HG03060 (cell line): ENCODE measurements at regions not wholly inside any gene's neighbourhood (a gene's known extent, or its start where the extent isn't known, plus 50 kb on each side); places are given as distances from the start of the nearest gene placed in this dataset.
"Not testable (repeated sequence)": the region's sequence is repeated elsewhere in the genome, so short reads cannot be mapped to it uniquely, and the experiment has no call there.

Experiments used
- ATAC-seq: cut with Tn5 transposase; IDR thresholded peaks from one replicate; pipeline ENCODE4 v1.9.1; 2021; ENCODE audit warnings: low read depth, moderate number of reproducible peaks; ENCODE audit not compliant: unreplicated experiment

DNA sequence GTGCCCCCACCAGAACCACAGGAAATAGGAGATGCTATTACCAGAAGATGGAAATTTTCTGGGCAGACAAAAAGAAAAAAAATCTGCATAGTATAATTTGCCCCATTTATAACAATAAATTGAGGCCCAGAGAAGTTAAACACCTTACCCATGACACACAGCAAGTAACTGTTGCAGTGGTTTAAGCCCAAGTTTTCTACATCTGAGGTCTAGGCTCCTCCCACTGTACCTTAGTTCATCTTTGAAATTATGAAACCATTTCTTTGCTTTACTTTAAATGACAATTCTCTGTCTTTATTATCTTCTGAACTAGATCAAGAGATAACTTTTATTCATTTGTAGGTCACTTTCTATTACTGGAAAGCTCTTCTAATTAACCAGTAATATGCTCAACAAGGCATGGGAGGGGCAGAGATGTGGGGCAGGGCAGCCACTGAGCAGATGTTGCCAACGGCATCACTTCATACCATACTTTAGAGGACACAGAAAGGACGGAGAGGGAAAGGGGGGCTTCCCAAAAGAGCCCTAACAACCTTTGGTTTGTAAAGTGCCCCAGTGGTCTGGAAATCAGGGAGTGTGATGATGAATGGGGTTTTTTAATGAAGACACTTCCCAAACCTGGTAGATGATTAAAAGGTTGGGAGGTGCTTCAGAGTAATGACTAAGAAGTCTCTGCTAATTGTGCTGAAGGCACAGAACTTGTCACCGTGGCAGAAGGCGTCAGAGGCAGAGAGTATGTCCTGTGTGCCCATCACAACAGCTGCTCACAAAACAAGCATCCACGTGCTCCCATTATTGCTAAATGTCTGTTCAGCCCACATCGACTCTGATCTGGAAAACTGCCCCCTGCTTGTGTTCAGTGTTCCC, 342.5 kb downstream of the SHQ1 start:
- no peak for ATAC-seq

DNA sequence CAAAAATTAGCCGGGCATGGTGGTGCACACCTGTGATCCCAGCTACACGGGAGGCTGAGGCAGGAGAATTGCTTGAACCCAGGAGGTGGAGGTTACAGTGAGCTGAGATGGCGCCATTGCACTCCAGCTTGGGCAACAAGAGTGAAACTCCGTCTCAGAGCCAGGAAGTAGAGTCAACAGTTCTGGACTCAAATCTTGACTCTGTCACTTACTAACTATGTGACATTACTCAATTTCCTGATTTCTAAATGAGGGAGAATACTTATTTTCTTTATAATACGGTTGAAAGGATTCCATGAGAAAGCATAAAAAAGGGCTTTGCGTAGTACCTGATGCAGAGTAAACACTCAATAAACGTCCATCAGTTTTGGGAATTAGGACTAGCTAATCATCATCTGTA, 350.7 kb downstream of the SHQ1 start:
- not testable (repeated sequence) for ATAC-seq

DNA sequence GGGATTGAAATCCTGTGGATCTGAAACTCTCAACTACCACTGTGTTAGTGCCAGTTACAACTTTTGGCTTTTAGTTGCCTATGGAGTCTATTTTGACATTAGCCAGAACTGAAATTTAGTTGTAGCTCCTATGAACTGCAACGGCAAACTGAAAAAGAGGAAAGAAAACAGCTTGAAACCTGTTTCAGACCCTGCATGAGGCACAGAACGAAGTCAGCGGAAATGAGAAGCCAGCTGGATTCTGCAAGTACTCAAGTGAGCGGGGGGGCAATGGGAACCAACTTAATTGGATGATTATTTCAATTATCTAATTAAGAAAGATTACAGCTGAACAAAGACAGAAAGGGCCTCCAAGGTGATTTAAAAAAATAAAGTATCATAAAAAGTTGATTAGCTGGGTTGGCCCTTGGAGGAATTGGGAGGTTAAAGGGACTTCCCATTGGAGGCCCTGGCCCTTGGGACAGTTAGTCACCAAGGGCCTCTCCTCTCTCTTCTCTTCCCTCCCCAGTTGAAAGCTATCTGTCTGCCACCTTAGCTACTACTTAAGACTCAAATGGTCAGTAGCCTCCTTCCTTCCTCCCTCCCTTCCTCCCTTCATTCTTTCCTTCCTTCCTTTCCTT, 352.1 kb downstream of the SHQ1 start:
- ATAC-seq = no peak

GRCh38 chr3:72494626-72495025, 353.6 kb downstream of the SHQ1 start:
- no peak for ATAC-seq

DNA sequence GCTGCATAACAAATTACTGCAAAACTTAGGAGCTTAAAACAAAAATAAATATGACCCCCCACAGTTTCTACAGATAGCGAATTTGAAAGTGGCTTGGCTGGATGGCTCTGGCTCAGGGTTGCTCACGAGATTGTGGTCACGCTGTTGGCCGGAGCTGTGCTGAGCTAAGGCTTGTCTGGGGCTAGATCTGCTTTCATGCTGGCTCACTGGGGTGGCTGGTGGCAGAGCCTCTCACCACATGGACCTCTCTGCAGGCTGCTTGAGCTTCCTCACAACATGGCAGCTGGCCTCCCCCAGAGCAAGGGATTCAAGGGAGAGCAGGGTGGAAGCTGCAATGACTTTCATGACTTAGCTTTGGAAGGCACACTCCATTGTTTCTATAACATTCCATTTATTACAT, 354.1 kb downstream of the SHQ1 start:
- no peak for ATAC-seq

DNA sequence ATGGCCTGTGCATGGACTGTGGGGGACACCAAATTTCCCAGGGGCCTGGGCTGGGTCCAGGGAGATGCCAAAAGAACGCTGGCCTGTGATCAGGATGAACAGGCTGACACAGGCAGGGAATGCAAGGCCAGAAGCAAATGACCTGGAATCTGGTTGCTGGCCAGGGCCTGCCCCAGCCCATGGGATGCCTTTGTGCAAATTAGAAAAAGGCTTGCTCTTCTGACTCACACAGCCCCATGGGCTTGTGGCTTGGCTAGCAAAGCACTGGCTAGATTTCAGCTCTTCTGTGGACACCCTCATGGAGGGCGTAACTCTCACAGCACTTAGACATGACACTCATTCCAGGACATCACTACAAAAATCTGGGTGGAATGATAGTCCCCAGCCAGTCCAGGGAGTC, 356.0 kb downstream of the SHQ1 start:
- ATAC-seq = no peak

DNA sequence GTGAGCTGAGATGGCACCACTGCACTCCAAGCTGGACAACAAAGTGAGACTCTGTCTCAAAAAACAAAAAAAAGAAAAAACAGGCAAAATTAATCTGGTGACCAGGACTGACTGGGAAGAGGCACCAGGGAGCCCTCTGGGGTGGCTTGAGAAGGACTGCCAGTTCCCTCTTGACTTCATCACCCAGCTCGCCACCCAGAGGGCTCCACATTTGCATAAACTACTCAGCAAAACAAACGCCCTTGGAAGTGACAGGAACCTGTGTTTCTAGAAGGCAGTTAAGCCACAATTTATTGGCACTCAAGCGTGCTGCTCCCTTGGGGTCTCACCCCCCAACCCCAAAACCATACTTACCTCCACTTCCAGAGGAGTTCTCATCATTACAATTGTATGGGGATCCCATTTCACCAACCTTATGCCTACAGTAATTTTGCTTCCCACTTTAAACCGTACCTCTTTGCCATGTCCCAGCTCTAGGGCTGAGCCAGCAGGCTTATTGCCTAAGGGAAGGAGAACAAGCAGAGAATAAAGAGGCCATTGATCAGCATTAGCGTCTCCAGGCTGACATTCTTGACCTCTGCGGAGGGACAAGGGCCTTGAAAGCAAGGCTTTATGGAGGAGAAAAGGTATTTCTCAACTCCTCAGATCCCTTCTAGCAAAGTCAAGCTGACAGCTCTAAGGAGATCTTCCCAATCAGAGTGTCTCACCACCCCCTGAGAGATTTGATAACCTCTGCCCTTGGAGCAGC, 357.4 kb downstream of the SHQ1 start:
- no peak for ATAC-seq

DNA sequence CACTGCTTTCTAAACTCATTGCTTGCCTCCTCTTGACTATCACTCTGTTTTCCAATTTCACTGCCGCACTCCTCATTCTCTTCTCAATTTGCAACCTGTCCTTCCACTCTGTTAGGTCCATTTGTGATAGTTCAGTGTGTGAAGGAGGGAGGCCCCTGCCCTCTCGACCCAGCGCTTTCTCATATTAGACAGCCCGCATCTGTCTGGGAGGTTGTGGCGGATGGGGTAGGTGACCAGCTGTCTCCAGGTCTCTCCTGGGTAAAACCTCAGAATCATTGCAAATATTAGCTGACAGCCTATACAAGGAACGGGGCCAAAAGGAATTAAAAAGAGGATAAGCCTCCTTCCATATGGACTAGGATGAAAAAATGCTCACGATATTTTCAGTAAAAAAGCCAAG, 358.3 kb downstream of the SHQ1 start:
- no peak for ATAC-seq

- no peak for ATAC-seq
Observed at GRCh38 chr3:72488738-72489035, 359.6 kb downstream of the SHQ1 start.

- ATAC-seq = no peak
Observed at GRCh38 chr3:72487946-72488737, 360.1 kb downstream of the SHQ1 start.

DNA sequence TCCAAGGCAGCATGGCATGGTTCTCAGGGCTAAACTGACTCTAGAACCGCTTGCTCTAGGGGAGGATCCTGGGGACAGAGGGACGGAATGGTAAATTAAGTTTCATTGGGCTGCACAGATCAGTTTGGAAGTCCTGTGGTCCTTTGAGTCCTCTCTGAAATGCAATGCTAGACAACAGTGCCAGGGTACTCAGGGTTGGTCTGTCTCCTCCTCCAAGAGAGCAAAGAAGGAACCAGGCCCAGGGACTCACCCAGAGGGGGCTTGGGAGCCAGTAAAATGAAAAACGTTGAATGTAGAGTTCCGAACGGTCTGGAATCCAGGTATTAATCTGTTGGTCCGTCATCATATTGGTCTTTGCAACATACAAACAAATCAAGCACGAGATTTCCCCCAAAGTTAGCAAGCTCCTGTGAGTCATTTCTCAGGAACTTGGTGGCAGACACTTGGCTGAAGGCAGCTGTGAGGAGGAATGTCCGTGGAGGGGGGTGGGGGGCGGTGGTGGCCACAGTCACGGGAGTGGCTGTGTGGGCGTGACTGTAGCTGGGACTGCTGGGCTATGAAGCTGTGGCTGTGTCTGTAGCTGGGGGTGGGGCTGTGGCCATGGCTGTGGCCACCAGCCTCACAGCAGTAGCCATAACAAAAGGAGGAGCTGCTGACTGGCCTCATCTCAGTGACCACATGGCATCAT, 361.0 kb downstream of the SHQ1 start:
- no peak for ATAC-seq

- no peak for ATAC-seq
Observed at GRCh38 chr3:72485641-72486040, 362.6 kb downstream of the SHQ1 start.

DNA sequence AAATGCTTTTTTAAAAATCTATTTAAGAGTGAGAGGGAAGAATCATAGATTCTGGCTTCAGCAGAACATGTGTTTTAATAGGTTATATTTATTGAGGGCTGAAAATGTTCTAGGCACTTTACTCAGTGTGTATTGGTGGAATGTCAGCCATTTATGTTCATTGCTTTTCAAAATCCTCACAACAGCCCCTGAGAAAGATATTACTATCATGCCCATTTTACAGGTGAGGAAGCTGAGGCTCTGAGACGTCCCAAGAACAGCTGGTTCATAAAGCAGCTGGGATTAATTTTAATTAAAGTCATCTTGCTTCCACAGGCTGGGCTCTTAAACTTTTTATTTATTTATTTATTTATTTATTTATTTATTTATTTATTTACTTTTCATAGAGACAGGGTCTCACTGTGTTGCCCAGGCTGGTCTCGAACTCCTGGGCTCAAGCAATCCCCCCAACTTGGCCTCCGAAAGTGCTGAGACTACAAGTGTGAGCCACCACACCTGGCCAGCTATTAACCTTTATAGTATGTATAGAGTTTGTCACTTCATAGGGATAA, 364.6 kb downstream of the SHQ1 start:
- ATAC-seq = no peak

DNA sequence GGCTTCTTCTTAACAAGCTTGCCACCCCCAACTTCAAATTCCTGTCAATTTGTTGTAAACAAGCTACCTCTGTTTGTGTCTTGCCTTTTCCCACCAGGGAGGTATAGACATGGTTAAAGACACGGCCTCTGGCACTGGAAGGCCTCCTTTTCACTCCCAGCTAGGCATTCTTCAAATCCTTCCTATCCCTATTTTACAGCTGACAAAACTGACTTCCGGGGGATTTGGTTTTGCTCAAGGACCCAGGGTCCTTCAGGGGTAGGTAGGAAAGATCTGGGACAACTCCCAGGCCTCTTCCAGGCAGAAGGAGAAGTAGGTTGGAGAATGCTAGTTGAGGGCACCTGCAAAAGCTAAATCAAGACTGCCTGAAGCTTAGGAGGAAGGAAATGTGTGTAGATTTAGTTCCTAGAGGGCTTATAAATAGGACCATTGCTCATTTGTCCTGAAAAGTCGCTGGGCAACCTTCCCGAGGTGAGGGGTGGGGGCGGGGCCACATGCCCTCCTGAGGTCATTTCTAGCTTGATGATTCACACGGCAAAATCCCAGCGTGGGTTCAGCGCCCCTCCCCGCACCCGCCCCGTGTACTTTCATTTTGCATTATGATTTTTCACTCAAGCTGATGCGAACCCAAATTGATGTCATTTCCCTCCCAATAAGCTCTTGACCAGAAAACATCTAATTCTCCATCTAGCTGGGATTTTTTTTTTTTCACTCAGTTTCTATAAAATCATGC, 365.5 kb downstream of the SHQ1 start:
- no peak for ATAC-seq

DNA sequence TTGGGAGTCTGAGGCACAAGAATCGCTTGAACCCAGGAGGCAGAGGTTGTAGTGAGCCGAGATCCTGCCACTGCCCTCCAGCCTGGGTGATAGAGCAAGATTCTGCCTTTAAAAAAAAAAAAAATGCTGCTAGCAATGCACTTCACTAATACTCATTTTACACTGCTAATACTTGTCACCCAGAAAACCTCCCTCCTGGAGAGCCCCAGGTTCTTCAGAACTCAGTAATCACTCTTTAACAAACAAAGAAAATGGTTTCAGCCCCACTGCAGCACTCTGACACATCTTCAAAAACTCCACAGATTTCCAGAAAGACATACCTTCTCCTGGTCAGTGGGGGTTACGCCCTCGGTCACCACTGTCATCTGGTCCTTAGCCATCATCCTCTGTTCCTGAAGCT, 366.7 kb downstream of the SHQ1 start:
- no peak for ATAC-seq

GRCh38 chr3:72480366-72480765, 367.9 kb downstream of the SHQ1 start:
- no peak for ATAC-seq

DNA sequence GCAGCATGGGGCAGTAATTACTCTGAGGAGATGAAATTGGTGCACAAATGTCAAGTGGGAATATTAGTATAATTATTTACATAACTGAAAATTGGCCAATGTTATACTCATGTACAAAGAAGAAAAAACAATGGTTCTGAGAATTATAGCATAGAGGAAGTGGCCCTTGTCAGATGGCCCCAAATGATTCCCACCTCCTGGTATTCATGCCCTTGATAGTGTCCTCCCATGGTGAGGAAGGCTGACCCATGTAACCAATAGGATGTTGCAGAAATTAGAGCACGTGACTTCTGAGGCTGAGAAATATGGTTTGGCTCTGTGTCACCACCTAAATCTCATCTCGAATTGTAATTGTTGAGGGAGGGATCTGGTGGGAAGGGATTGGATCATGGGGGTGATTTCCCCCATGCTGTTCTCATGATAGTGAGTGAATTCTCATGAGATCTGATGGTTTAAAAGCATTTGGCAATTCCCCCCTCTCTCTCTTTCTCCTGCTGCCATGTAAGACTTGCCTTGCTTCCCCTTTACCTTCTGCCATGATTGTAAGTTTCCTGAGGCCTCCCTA, 368.5 kb downstream of the SHQ1 start:
- ATAC-seq = no peak

DNA sequence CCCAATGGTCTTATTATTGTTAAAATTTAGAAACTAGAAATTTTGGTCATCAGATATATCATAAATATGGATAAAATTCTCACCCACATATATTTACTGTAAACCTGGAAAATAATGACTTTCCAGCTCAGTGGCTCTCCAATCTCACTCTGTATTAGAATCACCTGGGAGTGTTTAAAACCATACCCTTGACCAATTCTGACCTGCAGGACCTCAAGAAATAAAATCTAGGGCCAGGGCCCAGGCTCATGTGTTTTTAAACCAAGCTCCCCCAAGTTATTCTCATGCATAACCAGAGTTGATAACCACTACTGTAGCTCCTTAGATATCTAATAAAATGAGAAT, 372.1 kb downstream of the SHQ1 start:
- no peak for ATAC-seq
